GM23338 (cell line): ENCODE measurements at regions not wholly inside any gene's neighbourhood (a gene's known extent, or its start where the extent isn't known, plus 50 kb on each side); places are given as distances from the start of the nearest gene placed in this dataset.

Experiments
- ATAC-seq: fragments of 200-7000 bp; cut with Tn5 transposase; 3 replicates; pipeline ENCODE4 v1.9.1; 2020
- DNase-seq: peaks from one replicate; pipeline ENCODE4 v3.0.0-alpha.2; 2015; ENCODE audit warnings: low spot score
- H2AFZ ChIP-seq: fragments of 200-600 bp; sonication (generic); 2 replicates; pipeline ENCODE4 v1.8.0; 2016; ENCODE audit warnings: antibody characterized with exemption, mild to moderate bottlenecking, moderate library complexity
- H3F3A ChIP-seq: fragments of 200-600 bp; sonication (generic); replicated peaks from 2 replicates; pipeline ENCODE4 v1.8.0; 2017; ENCODE audit warnings: antibody characterized with exemption, mixed run types, low read depth
- H3K27ac ChIP-seq: fragments of 200-600 bp; sonication (generic); 2 replicates; pipeline ENCODE4 v1.6.1; 2016; ENCODE audit warnings: low read depth
- H3K27me3 ChIP-seq: fragments of 200-600 bp; sonication (generic); 2 replicates; pipeline ENCODE4 v1.8.0; 2016; ENCODE audit warnings: mild to moderate bottlenecking, mixed run types, moderate library complexity; ENCODE audit not compliant: insufficient read depth
- H3K36me3 ChIP-seq: fragments of 200-600 bp; sonication (generic); 2 replicates; pipeline ENCODE4 v1.8.0; 2016; ENCODE audit warnings: mild to moderate bottlenecking; ENCODE audit not compliant: insufficient read depth
- H3K4me1 ChIP-seq: fragments of 200-600 bp; sonication (generic); 2 replicates; pipeline ENCODE4 v1.8.0; 2016; ENCODE audit warnings: mild to moderate bottlenecking, moderate library complexity; ENCODE audit not compliant: insufficient read depth
- H3K4me2 ChIP-seq: fragments of 200-600 bp; sonication (generic); 2 replicates; pipeline ENCODE4 v1.7.1; 2017; ENCODE audit warnings: mixed run types
- H3K4me3 ChIP-seq: fragments of 200-600 bp; sonication (generic); 2 replicates; pipeline ENCODE4 v1.6.1; 2016; ENCODE audit warnings: mixed run types
- H3K79me2 ChIP-seq: fragments of 200-600 bp; sonication (generic); replicated peaks from 2 replicates; pipeline ENCODE4 v1.8.0; 2017; ENCODE audit warnings: mild to moderate bottlenecking; ENCODE audit not compliant: insufficient read depth
- H3K9me2 ChIP-seq: fragments of 200-600 bp; sonication (generic); 2 replicates; pipeline ENCODE4 v1.8.0; 2017; ENCODE audit not compliant: insufficient read depth
- H4K20me1 ChIP-seq: fragments of 200-600 bp; sonication (generic); replicated peaks from 2 replicates; pipeline ENCODE4 v1.8.0; 2017; ENCODE audit warnings: mild to moderate bottlenecking; ENCODE audit not compliant: insufficient read depth
- H3K27ac Mint-ChIP-seq: 2 replicates; pipeline ENCODE4 v1.8.0; 2020; ENCODE audit warnings: inconsistent platforms, mild to moderate bottlenecking, moderate library complexity, mixed read lengths
- H3K27me3 Mint-ChIP-seq: 3 replicates; pipeline ENCODE4 v1.8.0; 2022; ENCODE audit warnings: low read depth, mild to moderate bottlenecking, moderate library complexity, mixed read lengths, inconsistent platforms; ENCODE audit not compliant: insufficient read depth, poor library complexity
- H3K36me3 Mint-ChIP-seq: 3 replicates; pipeline ENCODE4 v1.8.0; 2021; ENCODE audit warnings: low read depth, mild to moderate bottlenecking, inconsistent platforms, moderate library complexity, mixed read lengths
- H3K4me1 Mint-ChIP-seq: 3 replicates; pipeline ENCODE4 v1.8.0; 2020; ENCODE audit warnings: mild to moderate bottlenecking, inconsistent platforms, mixed read lengths
- H3K4me3 Mint-ChIP-seq: 3 replicates; pipeline ENCODE4 v1.8.0; 2021; ENCODE audit warnings: moderate library complexity, mild to moderate bottlenecking, inconsistent platforms, mixed read lengths
- H3K9me3 Mint-ChIP-seq: 3 replicates; pipeline ENCODE4 v1.8.0; 2020; ENCODE audit warnings: moderate library complexity, mild to moderate bottlenecking, inconsistent platforms, mixed read lengths
- EZH2 ChIP-seq: fragments of 200-600 bp; sonication (generic); IDR thresholded peaks from one replicate; pipeline ENCODE4 v1.8.0; 2017; ENCODE audit warnings: antibody characterized with exemption, mild to moderate bottlenecking, low read depth; ENCODE audit not compliant: unreplicated experiment
- EZH2phosphoT487 ChIP-seq: fragments of 200-600 bp; sonication (generic); IDR thresholded peaks from one replicate; pipeline ENCODE4 v1.8.1; 2018; ENCODE audit warnings: antibody characterized with exemption; ENCODE audit not compliant: unreplicated experiment
- JUNB ChIP-seq: IDR thresholded peaks from one replicate; pipeline ENCODE4 v1.6.1; 2016; ENCODE audit warnings: antibody characterized with exemption; ENCODE audit not compliant: unreplicated experiment
- NANOG ChIP-seq: IDR thresholded peaks from 2 replicates; pipeline ENCODE4 v1.6.1; 2016; ENCODE audit warnings: antibody characterized with exemption, borderline replicate concordance
- POLR2AphosphoS5 ChIP-seq: IDR thresholded peaks from 2 replicates; pipeline ENCODE4 v1.6.1; 2016; ENCODE audit warnings: antibody characterized with exemption, low read depth
- STAT1 ChIP-seq: IDR thresholded peaks from one replicate; pipeline ENCODE4 v1.6.1; 2016; ENCODE audit warnings: antibody characterized with exemption; ENCODE audit not compliant: unreplicated experiment
- TF ChIP-seq, protein P1 (sequence below), 2 experiments: fragments of 200-600 bp in 1 of 2; sonication (generic) in 1 of 2; conservative IDR thresholded peaks; 2 replicates each; pipeline versions ENCODE4 v1.5.1 to v1.6.1; 2016 to 2017; ENCODE audit warnings: antibody characterized with exemption in 2 of 2, low read depth in 2 of 2, mild to moderate bottlenecking in 2 of 2, moderate library complexity in 1 of 2
- TF ChIP-seq, protein P2 (sequence below): fragments of 250-450 bp; sonication (Bioruptor Pico); IDR thresholded peaks from 2 replicates; pipeline ENCODE4 v1.5.0; 2020; ENCODE audit warnings: mild to moderate bottlenecking, moderate library complexity

DNA sequence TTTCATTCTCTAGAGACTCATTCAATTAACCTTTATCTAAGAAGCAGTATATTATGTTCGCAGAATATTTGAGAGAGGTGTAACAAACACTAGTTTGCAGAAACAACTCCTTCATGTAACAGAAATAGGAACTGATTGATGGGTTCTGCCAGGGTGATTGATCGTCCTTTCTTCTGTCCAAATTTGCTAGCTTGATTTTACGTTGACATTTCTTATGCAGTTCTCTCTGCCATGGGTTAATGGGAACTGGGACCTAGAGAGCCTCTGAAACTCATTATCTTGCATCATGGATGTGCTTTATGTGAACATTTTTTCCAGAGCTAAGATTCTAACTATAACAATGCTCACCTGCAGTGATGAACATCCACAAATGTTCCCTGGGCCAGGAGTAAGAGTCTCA, 107.0 kb downstream of the SLC24A2 start:
- peaks cover 9% of the 10 kb centered on the region for H3K4me1 ChIP-seq
- no peak overlapping the region for H3K4me2 ChIP-seq
- H3K9me3 Mint-ChIP-seq, result peaks cover 18% of the 10 kb centered on the region
- no peak for DNase-seq
- H3K4me3 Mint-ChIP-seq, result no peak overlapping the region
- H4K20me1 ChIP-seq, result no peaks in the 10 kb centered on the region
- peaks cover 4% of the 10 kb centered on the region; the same call in 1 of the 2 replicates for H3K36me3 ChIP-seq
- H3K27me3 ChIP-seq, result no peaks in the 10 kb centered on the region
- H3K27me3 Mint-ChIP-seq, result no peaks in the 10 kb centered on the region
- H2AFZ ChIP-seq, result no peak overlapping the region
- H3K4me3 ChIP-seq, result no peak overlapping the region
- H3K9me2 ChIP-seq, result no peaks in the 10 kb centered on the region
- no peaks in the 10 kb centered on the region for H3K79me2 ChIP-seq
- peaks cover 17% of the 10 kb centered on the region for H3K36me3 Mint-ChIP-seq
- TF ChIP-seq, protein P1, sequence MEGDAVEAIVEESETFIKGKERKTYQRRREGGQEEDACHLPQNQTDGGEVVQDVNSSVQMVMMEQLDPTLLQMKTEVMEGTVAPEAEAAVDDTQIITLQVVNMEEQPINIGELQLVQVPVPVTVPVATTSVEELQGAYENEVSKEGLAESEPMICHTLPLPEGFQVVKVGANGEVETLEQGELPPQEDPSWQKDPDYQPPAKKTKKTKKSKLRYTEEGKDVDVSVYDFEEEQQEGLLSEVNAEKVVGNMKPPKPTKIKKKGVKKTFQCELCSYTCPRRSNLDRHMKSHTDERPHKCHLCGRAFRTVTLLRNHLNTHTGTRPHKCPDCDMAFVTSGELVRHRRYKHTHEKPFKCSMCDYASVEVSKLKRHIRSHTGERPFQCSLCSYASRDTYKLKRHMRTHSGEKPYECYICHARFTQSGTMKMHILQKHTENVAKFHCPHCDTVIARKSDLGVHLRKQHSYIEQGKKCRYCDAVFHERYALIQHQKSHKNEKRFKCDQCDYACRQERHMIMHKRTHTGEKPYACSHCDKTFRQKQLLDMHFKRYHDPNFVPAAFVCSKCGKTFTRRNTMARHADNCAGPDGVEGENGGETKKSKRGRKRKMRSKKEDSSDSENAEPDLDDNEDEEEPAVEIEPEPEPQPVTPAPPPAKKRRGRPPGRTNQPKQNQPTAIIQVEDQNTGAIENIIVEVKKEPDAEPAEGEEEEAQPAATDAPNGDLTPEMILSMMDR (conservative IDR thresholded peaks at IDR 0.05; ENCODE audit: low read depth in 2 of 2), result no peak
- H3K27ac Mint-ChIP-seq, result no peak overlapping the region
- H3K4me1 Mint-ChIP-seq, result peaks cover 16% of the 10 kb centered on the region
- no peaks in the 10 kb centered on the region for H3F3A ChIP-seq
- ATAC-seq, result no peak
- no peak overlapping the region for H3K27ac ChIP-seq

DNA sequence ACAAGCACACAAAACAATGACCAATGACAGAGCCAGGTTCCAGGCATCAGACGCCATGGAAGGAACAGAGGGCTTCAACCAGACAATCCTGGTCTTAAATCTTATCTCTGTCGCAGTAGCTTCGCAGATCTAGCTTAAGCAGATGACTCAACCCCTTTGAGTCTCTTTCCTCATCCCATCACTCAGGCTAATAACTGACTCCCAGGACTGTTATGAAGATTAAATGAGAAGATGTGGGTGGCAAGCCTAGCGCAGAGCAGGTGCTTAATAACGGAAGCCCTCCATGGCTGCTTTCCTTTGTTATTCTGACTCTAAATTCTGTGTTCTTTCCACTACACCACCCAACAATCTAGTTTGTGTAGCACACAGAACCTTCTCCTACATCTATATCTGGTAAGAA, 110.9 kb downstream of the SLC24A2 start:
- H3K4me3 Mint-ChIP-seq, result no peak overlapping the region
- Histone ChIP-seq H2AFZ (no peak overlapping the region), H3K79me2 (no peaks in the 10 kb centered on the region), H3K4me3 (no peak overlapping the region), H3F3A (no peaks in the 10 kb centered on the region), H3K9me2 (no peaks in the 10 kb centered on the region; the same call in 1 of the 2 replicates), H4K20me1 (no peaks in the 10 kb centered on the region), H3K27ac (no peak overlapping the region), H3K27me3 (no peaks in the 10 kb centered on the region), H3K4me1 (no peaks in the 10 kb centered on the region), H3K4me2 (no peak overlapping the region), H3K36me3 (no peaks in the 10 kb centered on the region)
- no peaks in the 10 kb centered on the region for H3K36me3 Mint-ChIP-seq
- ATAC-seq, result no peak
- no peaks in the 10 kb centered on the region for H3K27me3 Mint-ChIP-seq
- H3K27ac Mint-ChIP-seq, result no peak overlapping the region
- peaks cover 4% of the 10 kb centered on the region; the same call in 2 of the 3 replicates for H3K9me3 Mint-ChIP-seq
- DNase-seq, result no peak
- peaks cover 4% of the 10 kb centered on the region for H3K4me1 Mint-ChIP-seq
- no peak for TF ChIP-seq JUNB
- TF ChIP-seq POLR2AphosphoS5, result no peak
- TF ChIP-seq, protein P1 (conservative IDR thresholded peaks at IDR 0.05; ENCODE audit: low read depth in 2 of 2), result no peak
- no peak for TF ChIP-seq EZH2phosphoT487
- TF ChIP-seq EZH2, result no peak
- TF ChIP-seq, protein P2, sequence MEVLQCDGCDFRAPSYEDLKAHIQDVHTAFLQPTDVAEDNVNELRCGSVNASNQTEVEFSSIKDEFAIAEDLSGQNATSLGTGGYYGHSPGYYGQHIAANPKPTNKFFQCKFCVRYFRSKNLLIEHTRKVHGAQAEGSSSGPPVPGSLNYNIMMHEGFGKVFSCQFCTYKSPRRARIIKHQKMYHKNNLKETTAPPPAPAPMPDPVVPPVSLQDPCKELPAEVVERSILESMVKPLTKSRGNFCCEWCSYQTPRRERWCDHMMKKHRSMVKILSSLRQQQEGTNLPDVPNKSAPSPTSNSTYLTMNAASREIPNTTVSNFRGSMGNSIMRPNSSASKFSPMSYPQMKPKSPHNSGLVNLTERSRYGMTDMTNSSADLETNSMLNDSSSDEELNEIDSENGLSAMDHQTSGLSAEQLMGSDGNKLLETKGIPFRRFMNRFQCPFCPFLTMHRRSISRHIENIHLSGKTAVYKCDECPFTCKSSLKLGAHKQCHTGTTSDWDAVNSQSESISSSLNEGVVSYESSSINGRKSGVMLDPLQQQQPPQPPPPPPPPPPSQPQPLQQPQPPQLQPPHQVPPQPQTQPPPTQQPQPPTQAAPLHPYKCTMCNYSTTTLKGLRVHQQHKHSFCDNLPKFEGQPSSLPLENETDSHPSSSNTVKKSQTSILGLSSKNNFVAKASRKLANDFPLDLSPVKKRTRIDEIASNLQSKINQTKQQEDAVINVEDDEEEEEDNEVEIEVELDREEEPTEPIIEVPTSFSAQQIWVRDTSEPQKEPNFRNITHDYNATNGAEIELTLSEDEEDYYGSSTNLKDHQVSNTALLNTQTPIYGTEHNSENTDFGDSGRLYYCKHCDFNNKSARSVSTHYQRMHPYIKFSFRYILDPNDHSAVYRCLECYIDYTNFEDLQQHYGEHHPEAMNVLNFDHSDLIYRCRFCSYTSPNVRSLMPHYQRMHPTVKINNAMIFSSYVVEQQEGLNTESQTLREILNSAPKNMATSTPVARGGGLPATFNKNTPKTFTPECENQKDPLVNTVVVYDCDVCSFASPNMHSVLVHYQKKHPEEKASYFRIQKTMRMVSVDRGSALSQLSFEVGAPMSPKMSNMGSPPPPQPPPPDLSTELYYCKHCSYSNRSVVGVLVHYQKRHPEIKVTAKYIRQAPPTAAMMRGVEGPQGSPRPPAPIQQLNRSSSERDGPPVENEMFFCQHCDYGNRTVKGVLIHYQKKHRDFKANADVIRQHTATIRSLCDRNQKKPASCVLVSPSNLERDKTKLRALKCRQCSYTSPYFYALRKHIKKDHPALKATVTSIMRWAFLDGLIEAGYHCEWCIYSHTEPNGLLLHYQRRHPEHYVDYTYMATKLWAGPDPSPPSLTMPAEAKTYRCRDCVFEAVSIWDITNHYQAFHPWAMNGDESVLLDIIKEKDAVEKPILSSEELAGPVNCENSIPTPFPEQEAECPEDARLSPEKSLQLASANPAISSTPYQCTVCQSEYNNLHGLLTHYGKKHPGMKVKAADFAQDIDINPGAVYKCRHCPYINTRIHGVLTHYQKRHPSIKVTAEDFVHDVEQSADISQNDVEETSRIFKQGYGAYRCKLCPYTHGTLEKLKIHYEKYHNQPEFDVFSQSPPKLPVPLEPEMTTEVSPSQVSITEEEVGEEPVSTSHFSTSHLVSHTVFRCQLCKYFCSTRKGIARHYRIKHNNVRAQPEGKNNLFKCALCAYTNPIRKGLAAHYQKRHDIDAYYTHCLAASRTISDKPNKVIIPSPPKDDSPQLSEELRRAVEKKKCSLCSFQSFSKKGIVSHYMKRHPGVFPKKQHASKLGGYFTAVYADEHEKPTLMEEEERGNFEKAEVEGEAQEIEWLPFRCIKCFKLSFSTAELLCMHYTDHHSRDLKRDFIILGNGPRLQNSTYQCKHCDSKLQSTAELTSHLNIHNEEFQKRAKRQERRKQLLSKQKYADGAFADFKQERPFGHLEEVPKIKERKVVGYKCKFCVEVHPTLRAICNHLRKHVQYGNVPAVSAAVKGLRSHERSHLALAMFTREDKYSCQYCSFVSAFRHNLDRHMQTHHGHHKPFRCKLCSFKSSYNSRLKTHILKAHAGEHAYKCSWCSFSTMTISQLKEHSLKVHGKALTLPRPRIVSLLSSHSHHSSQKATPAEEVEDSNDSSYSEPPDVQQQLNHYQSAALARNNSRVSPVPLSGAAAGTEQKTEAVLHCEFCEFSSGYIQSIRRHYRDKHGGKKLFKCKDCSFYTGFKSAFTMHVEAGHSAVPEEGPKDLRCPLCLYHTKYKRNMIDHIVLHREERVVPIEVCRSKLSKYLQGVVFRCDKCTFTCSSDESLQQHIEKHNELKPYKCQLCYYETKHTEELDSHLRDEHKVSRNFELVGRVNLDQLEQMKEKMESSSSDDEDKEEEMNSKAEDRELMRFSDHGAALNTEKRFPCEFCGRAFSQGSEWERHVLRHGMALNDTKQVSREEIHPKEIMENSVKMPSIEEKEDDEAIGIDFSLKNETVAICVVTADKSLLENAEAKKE (CRISPR knock-in tag), result no peak
- no peak for TF ChIP-seq STAT1
- TF ChIP-seq NANOG, result no peak
